Cerebellar cortex (tissue), 1 donor: ENCODE measurements at regions not wholly inside any gene's neighbourhood (a gene's known extent, or its start where the extent isn't known, plus 50 kb on each side); places are given as distances from the start of the nearest gene placed in this dataset.

Experiments
- DNase-seq: peaks from one replicate; pipeline ENCODE4 v3.0.0-alpha.2; 2015; ENCODE audit warnings: low spot score

DNA sequence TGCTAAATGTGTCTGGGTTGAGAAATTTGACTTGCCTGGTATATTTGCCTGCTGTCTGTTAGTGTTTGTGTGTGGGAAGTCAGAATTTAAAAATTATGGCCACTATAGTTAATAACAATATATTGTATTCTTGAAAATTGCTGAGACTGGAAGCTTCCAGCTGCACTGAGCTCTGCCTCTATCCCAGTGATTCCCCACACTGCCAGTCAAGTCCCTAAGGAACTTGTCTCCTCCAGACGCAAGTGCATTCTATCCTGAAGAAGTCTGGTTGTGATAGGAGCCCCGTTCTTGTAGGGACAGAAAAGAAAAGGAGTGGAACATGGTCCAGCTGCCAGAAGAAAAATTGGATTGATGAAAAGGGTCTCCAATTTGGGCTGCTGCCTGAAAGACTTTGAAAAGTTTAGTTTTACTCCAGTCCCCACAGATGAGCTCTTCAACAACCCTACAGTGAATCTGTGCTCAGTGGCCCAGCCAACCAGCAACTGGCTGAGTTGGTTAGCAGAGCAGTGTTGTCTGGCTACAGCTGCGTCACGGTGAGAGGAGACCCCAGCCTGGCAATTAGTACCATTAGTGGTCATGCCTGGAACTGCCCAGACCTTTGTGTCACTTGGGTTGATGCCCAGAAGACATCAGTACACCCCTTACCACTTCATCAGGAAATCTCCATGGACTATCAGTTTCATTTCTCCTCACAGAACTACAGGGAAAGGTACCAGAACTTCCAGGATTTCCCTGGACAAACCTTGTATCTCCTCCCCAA, 183.1 kb upstream of the MCHR2 start:
- DNase-seq, result no peak

GRCh38 chr6:100176311-100176950, 182.4 kb upstream of the MCHR2 start:
- peak; percentile 7 for DNase-seq

DNA sequence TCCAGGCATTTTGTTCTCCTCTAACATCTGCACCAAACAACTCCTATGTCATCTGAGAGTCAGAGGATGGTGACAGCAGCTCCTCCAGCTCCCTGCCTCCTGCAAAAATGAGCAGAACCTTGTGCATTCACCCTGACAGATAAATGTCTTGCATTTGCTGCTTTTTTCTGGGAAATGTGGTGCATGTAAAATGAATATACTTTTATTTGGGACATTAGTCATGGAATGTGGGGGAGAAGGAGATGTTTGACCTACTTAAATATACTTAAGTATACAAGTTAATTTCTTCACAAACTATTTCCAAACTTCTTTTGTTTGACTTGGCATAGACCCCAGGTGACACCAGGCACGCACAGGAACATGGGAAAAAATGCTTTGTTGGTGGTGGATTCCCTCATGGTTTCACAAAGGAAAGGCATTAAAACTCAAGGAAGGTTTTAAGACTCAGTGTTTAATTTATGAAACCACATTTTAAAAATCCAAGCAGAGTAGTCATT, 181.8 kb upstream of the MCHR2 start:
- DNase-seq, result no peak

DNA sequence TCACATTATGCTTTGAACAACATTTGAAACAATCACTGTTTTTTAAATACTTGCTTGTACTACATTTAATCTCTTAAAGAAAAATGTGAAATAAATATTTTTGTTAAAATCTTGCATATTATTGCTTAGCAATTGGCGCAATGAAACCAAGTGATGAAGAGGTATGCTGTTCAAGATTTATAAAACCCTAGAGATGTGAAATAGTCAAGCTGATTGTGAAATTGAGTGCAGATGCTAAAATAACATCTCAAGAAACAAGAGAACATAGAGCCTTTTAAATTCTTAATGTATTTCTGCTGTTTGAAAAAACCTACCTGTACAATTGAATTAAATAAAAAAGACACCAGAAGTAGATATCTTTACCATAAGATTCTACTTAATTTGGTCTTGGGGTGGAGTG, 179.2 kb upstream of the MCHR2 start:
- no peak for DNase-seq

DNA sequence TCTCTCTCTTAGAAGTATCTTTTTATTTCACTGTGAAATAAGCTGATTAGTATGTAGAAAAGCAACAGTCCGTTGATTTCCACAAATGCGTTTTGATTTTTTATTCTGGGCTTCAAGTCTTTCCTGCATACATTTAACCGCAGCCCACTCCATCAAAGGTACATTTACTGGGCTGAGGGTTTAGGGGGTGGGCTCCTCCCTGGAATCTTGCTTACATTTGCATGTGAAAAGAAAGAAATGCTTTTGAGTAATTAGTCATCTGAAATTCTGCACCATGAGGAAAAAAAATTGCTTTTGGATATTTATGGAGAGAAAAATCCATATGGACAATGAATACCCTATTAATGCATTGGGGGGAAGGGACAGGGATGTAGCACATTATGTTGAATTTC, 178.3 kb upstream of the MCHR2 start:
- no peak for DNase-seq

DNA sequence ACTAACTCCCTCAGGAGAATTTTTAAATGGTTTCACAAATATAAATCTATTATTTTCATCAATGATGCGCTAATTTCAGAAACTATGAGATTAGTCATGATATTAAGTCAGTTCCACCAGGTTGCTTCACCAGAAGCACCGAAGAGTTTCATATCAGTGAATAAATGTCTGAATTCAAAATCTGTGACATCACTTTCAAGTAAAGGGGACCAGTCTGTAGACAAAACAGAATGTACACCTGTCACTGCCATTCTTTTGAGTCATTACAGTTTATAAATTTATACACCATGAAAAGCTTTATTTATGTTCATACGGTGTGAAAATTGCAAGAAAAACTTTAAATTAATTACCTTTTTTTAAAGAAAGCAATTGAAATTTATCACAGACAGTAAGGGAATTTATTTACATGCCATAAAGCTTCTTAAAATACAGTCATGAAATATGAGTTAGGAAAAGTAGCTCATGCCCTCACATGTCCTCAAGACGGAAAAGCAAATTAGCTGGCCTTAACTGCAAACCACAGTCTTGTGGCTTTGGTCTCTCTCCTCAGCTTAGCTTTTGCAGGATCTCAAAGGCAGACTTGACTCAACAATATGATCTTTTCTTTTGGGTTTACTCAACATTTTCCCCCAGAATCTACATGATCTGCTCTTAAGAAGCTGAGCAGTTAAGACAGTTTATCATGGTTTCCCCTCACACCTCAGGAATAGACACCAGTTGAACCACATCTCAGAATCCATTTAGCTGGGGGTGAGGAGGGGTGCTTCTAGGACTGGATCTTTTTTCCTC, 177.7 kb upstream of the MCHR2 start:
- no peak for DNase-seq

DNA sequence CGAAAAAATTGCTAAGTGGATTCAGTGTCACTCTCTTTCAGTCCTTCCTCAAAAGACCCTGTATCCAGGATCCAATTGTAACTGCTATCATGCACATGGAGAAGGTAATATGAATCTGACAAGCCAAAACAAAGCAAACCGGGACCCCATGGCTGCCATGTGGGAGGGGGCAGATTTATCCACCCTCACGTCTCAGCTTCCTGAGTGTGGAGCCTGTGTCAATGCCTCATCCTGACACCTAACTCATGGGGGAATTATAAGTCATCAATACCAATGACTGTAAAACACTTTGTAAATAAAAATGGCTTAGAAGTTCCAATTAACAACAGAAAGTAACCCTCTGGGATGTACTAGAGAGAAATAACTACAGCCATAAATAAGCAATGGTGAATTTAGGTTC, 174.1 kb upstream of the MCHR2 start:
- no peak for DNase-seq

DNA sequence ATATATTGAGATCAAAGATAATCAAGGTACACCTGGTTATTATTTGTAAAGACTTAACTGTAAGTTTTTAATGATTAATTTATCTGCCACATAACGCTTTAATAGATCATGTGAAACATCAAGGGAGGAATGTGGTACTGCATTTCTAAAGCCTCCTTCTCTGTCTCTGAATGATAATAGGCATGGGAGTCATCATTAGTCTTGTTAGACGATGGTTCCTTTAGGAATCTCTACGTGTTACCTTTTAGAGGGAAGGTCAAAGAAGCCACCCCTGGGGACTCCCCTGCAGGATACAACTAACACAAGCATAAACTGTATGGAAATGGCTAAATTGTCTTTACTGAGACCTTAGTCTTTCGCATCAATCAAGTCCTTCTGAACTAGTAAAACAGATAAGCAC, 173.6 kb upstream of the MCHR2 start:
- no peak for DNase-seq

DNA sequence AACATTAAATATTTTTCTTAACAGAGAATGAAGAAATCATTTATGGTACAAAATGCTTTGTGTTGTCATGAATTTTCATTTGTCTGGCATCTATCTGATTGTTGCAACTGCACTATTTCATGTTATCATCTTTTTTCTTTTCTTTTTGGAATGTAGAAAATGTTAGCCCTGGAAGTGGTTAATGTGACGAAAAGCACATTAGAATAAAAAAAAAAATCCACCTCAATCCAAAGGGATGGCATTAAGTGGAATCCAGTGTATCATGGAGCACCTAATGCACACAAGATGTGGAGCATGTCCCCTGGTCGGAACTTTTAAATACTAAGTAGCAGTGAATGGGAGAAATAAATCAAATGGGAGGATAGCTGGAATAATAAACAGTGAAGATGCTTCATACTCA, 172.9 kb upstream of the MCHR2 start:
- no peak for DNase-seq

DNA sequence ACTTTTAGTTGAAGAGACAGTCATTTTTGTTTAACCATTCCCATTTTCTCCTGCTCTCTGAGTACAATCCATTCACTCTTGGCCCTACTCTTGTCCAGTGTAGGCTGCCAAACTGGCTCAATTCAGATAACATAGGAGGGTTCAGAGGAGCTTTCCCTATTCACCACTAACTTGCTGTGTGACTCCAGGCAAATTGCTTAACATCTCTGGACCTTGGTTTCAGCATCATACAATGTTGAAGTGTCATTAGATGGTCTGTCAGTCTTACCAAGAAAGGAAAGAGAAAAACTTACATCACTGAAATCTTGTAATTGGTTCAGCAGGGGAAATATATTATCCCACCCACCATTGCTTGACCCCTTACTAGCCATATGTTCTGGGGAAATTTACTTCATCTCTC, 171.4 kb upstream of the MCHR2 start:
- no peak for DNase-seq

GRCh38 chr6:100163035-100163434, 169.0 kb upstream of the MCHR2 start:
- DNase-seq, result no peak

GRCh38 chr6:100161782-100162365, 167.9 kb upstream of the MCHR2 start:
- no peak for DNase-seq

- no peak for DNase-seq
Observed at GRCh38 chr6:100160930-100161329, 166.9 kb upstream of the MCHR2 start.

DNA sequence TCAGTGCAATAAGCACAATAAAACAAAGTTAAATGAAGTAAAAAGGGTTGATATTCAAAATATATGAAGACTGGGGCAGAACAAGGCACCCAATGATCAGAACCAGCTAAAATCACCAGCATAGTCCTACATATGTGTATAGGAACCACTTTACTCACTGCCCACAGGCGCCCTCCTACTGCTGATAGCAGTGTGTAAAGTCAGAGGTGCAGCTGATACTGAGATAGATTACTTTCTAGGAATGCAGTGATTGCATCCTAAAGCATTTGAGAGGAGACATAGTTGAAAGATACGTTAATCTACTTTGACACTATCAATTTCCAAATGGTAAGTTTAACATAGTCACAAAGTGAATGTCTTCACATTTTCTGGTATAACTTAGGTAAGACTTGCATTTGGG, 161.1 kb upstream of the MCHR2 start:
- no peak for DNase-seq

DNA sequence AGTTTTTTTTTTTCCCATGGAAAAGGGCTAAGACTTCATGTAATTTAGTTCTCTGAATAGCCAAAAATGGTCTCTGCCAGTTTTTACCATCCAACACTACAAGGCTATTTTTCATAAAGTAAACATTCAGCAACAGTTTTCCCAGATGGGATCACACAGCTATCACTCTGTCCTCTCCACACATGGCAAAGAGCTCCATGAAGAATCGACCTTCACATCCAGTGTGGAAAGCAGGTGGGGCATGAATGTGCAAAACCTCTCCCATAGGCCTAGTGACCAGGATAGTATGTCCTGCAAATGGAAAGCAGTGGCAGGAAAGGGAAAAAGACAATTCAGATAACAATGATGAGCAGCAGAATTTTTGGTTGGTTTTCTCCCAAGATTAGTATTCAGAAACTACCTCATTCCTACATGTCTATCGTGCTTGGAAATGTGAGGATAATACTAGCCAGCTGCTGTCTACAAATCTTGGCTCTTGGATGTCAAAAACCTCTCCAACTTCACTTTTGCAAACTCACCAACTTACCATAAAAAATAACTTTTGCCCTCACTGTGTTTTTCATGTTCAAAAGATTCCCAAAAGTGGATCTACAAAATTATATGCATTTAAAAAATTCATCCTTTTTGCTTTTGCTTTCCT, 159.7 kb upstream of the MCHR2 start:
- DNase-seq, result no peak

DNA sequence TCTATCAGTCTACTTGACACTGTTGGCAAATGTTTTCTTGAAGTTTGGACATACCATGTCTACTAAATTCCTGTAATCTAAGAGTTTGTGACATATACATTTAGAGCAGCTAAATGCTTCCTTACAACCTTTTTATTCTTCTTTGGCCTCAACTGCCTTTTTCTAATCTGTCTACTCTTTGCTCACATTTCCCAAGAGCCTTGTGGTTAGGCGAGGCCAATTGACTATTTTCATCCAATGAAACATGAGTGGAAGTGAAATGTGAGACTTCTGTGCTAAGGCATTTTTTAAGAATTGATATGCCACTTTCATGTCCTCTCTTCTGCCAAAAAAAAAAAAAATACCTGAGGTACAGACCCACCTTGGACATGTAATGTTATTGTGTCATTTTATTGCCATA, 158.2 kb upstream of the MCHR2 start:
- no peak for DNase-seq

DNA sequence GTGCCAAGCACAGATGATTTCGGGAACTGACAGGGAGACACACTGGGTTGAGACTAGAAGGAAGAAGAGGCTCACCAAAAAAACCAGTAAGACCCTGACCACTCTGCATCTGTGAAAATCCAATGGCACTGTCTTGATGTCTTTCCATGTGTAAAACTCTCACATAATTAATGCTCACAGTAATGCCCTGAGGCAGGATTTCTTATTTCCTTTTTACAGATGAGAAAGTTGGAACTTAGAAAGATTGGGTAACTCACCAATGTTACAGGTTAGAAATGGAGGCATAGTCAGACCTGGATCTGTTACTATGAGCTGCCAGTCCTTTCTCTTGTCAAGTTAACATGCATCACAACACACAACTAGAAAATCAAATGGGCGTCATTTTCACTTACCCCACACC, 151.0 kb upstream of the MCHR2 start:
- no peak for DNase-seq

- no peak for DNase-seq
Observed at GRCh38 chr6:100138346-100139022, 144.5 kb upstream of the MCHR2 start.

DNA sequence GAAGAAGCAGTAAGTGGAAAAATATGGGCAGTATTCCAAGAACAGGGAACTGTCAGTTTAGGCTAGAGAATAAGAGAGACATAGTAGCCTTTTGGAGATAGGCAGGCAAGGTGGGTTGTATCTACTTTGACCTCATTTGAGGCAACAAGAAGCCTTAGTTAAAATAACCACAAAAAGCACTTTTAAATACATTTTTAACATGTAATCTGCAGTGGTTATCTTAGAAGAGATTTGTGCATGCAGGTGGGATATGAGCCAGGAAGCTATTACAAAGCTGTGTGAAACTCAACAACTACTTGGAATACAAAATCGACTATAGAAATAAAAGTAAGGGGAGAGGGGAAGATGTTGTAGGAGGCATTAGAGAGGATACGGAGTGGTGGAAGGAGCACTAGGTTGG, 143.7 kb upstream of the MCHR2 start:
- no peak for DNase-seq

- DNase-seq, result no peak
Observed at GRCh38 chr6:100136590-100136989, 142.6 kb upstream of the MCHR2 start.

DNA sequence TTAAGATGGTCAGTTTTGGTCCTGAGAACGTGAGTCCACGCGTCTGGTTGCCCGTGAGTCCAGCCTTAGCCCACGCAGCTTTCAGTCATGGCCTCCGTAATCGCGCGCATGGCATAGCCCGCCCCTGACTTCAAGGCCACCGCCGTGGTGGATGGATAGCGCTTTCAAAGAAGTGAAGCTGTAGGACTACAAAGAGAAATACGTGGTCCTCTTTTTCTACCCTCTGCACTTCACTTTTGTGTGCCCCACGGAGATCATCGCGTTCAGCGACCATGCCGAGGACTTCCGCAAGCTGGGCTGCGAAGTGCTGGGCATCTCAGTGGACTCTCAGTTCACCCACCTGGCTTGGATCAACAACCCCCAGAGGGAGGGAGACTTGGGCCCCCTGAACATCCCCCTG, 142.0 kb upstream of the MCHR2 start:
- no peak for DNase-seq

GRCh38 chr6:100134703-100135102, 140.7 kb upstream of the MCHR2 start:
- DNase-seq, result no peak
